DOHH2 (cell line): ENCODE measurements at regions not wholly inside any gene's neighbourhood (a gene's known extent, or its start where the extent isn't known, plus 50 kb on each side); places are given as distances from the start of the nearest gene placed in this dataset.

Experiments
- EZH2phosphoT487 ChIP-seq: fragments of 200-600 bp; sonication (generic); IDR thresholded peaks from 2 replicates; pipeline ENCODE4 v1.6.1; 2017; ENCODE audit warnings: borderline replicate concordance, mild to moderate bottlenecking, antibody characterized with exemption, low read length, moderate library complexity, mixed read lengths
- TF ChIP-seq, protein P1 (sequence below): fragments of 200-600 bp; sonication (generic); IDR thresholded peaks from one replicate; pipeline ENCODE4 v1.5.1; 2014; ENCODE audit warnings: antibody characterized with exemption, mild to moderate bottlenecking, low read depth, low read length; ENCODE audit not compliant: poor library complexity, severe bottlenecking

GRCh38 chr20:63117151-63117550, 98.8 kb downstream of the YTHDF1 start:
- TF ChIP-seq EZH2phosphoT487 = no peak
- TF ChIP-seq, protein P1, sequence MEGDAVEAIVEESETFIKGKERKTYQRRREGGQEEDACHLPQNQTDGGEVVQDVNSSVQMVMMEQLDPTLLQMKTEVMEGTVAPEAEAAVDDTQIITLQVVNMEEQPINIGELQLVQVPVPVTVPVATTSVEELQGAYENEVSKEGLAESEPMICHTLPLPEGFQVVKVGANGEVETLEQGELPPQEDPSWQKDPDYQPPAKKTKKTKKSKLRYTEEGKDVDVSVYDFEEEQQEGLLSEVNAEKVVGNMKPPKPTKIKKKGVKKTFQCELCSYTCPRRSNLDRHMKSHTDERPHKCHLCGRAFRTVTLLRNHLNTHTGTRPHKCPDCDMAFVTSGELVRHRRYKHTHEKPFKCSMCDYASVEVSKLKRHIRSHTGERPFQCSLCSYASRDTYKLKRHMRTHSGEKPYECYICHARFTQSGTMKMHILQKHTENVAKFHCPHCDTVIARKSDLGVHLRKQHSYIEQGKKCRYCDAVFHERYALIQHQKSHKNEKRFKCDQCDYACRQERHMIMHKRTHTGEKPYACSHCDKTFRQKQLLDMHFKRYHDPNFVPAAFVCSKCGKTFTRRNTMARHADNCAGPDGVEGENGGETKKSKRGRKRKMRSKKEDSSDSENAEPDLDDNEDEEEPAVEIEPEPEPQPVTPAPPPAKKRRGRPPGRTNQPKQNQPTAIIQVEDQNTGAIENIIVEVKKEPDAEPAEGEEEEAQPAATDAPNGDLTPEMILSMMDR = no peak
